GM18907 (cell line): ENCODE measurements at regions not wholly inside any gene's neighbourhood (a gene's known extent, or its start where the extent isn't known, plus 50 kb on each side); places are given as distances from the start of the nearest gene placed in this dataset.

ENCODE experiments used
- ATAC-seq: cut with Tn5 transposase; IDR thresholded peaks from one replicate; pipeline ENCODE4 v1.9.1; 2021; ENCODE audit warnings: mild to moderate bottlenecking, moderate library complexity; ENCODE audit not compliant: unreplicated experiment

DNA sequence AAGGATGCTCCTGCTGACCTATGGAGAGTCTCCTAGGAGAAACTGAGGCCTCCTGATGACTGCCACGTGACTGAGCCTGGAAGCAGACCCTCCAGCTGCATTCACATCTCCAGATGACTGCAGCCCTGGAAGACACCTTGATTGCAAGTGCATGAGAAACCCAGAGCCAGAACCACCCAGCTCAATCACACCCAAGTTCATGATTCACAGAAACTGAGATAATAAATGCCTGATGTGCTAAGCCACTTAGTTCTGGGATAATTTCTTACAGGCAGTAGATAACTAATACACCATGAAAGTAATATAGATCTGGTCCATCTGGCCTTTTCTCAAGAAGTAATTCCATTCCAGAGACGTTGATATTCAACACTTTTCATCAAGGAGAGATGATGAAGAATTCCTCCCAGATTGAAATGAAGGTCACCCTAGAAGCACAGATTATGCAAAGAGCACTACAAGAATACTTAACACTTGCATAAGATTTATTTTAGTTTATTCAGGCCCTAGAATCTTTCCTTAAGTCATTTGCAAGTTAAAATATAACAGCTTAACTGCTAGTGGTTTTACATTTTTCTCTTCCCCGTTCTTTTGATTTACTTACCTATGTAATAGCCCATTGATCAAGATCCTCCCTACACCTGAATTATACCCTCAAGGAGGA, 208.2 kb upstream of the INHBA start:
- no peak for ATAC-seq

DNA sequence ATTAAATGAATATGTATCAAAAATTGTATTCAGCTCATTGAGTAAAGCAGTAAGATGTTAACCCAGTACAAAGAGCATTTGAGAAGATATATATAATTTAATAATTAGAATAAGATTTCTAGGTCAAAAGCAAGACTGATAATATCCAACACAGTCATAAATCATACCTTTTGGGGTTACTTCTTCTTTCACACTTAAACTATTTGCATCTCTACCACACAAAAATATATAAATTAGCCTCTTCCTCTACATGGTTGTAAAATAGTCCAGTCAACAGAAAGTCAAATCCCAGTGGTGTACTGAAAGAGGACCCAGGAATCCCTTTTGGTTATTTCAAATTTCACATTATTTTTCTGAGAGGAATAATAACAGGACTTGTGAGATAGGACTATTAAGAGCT, 204.6 kb upstream of the INHBA start:
- ATAC-seq: no peak

DNA sequence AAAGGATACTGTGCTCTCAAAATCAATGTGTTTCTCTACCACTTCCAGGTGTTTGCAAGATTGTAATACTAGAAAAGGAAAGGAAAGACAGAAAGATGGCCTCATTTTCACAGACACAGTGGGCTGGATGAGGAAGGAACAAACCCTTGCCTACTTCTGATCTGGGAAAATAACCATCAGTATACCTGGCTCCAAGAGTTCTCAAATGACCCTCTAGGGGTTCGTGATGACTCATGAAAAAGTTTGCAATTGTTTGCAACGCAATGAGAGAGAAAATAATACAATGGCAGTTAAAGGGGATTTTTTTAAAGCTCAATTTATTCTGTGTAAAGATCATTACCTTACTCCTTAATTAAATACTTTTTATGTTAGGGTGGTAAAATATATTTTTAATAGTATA, 197.6 kb upstream of the INHBA start:
- no peak for ATAC-seq

DNA sequence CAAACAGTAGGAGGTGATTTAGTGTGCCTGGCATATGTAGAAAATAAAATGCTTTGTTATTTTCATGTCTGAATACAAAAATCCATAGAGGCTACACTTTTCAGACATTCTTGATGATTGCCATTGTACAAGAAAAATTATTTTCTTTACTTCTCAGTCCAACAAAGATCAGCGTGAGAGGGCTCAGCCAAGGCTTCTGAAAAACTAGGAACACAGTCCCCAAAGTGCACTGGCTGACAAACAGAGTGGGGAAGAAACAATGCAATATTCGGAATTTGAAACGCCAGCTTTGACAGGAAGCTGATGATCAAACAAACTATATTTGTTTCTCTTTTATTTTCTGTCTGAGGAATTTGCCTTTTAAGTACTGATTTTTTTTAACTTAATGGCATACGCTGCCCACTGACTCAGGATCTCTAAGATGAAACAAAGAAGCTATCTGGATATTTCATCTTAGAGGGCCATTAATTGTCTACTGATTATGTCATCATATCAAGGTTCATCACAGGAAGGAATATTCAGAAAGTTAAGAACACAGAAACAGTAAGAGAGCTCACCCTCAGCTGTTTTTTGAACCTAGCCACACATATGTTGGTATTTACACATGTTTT, 197.0 kb upstream of the INHBA start:
- no peak for ATAC-seq

DNA sequence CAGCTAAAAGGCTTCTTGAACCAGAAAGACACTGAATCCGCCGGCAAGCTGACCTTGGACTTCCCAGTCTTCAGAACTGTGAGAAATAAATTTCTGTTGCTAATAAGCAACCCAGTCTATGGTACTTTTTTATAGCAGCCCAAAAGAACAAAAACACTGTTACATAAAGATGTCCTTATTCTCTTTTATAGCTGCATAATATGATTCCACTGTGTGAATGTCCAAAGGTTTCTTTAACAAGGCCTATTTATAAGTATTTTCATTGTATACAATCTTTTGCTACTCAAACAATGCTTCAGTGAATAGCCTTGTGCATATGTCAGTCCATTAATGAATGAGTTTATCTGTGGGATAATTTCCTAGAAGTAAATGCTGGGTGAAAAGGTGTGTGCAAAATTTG, 190.8 kb upstream of the INHBA start:
- no peak for ATAC-seq

DNA sequence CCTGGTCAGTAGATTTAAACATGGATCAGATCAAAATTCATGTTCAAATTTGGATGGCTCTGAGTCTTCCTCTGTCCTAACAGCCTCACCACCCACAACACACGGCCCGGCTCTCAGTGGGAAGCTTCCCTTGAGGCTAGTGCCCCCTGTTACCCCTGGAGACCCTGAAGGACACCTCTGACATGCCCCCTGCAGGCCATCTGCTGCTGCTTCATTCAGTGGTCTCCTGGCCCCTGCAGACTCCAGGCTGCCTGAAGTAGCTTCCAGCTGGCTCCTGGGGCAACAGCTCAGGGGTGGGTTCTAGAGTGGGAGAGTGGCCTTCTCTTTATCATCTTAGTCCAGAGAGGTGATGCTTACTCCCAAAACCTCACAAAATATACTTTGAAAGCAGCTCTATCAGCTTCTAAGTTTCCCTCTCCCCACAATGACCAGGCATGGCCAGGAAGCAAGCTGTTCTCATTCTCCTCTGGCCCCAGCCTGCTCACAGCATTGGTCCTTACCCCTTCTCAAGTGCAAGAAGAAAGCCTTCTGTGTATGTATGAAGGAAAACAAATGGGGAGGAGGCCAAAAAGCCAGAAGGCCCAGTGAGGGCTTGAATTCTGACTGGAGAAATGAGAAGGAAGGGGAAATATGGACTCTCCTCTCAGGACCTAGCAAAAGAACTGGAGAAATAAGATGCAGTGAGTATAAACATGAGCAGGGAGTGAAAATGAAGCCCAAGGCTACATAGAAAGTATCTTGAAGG, 189.6 kb upstream of the INHBA start:
- no peak for ATAC-seq

DNA sequence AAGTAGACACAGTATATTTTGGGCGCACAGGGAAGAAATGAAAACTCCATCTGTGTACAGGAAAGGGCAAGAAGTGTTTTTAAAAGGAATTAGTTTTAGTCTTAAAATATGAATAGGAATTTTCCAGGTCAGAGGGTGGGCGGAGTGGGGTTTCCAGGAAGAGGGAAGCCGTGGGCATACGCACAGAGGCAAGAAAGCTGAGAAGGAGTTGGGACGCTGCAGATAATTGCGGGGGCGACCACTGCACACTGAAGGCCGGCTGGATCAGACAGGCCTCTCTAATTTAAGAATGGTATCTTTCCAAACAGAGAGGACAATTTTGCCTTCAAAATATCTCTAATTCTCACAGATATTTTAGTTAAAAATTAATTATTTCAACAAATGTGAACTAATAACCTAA, 189.1 kb upstream of the INHBA start:
- no peak for ATAC-seq

DNA sequence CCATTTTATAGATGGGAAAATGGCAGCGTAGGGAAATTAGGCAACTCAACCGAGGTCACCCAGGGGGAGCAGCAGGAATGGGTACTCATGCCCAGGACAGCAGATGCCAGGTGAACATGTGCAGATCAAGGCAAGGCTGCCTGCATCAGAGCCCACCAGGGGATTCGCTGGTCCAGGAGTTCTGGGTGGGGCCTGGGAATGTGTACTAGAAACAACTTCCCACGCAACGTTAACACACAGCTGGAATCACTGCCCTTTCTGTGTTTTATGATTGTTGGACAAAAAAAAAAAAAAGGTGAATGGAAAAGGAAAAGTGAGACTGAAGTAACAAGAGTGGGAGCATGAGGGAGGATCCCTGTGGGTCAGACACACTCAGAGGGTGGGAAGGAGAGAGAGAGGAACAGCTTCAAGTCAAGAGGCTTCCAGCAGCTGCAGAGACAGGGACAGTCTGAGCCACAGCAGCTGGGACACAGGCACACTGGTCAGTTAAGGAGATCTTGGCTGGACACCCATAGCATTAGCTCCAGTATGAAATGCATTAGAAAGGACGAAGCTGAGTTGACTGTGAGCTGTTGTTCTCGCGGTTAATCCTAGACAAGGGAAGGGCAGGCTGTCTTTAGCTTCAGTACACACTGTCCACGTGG, 187.9 kb upstream of the INHBA start:
- no peak for ATAC-seq

DNA sequence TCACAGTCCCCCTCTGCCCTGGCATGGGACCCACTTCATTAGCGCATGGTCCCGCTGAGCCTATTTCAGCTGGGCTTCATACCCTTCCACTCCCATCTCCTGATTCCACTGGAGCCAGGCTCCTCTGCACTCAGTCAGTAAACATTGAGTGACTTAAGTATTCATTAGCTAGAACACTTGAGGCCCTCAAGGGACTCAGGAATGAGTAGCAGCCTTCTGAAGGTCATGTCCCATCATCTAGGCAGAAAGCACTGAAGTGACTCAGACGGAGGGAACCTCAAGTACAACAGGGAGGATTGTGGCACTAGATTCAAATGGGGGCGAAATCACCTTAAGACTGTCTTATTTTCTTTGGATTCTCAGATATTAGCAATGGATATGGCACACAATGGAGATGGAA, 186.6 kb upstream of the INHBA start:
- peak; percentile 7 for ATAC-seq

DNA sequence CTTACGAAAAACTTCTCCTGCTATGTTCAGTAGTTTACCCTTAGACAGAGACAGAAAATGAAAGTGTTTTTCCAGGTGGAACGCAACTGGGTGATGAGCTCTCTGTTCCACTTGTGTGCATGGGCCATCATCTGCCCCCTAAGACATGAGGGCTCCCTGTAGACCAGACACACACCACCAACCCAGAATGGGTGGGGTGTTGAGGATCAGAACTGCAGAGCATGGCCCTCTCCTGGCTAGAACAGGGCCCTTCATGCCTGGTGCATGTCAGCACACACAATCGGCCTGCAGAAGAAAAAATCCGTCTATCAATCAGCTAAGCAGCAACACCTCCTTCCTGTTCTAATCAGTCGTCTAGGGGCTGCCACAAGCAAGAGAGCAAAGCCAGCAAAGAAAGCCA, 186.2 kb upstream of the INHBA start:
- peak; percentile 62 for ATAC-seq

DNA sequence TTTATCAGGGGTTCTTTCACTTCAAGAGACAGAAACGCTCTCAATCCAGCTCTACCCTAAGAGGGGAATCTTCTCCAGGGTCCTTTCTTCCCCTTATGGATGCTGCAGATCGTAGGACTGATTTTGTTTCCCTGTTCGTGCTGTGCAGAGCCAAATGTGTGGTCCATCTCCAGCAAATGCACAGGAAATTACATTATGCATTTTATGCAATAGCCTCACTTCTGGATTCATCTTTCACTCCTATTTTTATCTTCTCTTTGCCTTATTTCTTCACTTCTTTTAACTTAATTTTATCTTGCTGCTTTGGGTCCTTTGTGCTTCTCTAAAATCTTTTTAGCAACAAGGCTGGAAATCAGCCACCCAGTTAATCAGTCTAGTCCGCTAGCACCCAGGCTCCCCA, 184.5 kb upstream of the INHBA start:
- ATAC-seq: no peak

DNA sequence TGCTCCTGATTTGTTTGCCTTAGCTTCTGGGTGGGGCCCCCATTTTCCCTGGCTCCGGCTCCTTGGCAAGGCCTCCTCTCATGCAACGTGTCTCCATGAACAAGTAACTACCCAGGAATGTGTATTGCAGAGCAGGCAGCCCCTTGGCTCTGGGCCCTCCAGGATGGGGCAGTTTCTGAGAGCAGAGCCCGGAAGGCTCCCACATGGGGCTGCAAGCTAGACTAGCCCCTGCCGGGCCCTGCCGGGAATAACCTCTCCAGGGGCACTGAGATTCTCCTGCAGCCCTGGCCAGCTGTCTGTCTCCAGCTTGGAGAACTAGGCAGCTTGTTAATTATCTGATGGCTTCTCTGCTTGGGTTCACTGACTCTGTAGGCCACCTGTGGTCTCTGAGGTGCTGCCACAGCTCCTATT, 184.0 kb upstream of the INHBA start:
- no peak for ATAC-seq

DNA sequence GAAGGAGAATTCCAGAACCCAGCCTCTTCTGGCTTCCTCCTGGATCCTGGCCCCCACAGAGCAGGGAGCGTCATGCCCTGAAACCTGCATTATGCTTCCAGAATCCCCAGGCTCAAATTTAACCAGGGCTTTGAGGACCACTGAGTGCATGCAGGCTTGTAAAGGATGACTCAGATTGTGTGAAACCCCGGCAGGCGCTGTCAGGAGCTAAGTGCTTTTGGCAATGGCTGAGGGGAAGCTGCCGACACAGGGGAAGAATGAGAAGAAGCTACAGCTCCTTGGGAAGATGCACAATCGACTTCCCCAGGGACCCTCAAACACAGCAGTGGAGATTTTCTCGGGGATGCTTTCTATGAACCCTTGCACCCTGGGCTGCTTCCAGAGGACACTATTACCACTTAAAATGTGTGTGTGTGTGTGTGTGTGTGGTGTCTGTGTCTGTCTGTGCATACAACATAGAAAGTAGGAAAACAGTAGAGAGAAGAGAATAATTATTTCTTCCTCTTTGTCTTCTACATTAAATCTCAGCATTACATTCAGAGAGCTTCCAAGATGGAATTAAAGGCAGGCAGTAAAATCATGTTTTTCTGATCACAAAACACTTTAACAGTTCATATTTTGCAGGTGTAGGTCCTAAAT, 183.5 kb upstream of the INHBA start:
- no peak for ATAC-seq

DNA sequence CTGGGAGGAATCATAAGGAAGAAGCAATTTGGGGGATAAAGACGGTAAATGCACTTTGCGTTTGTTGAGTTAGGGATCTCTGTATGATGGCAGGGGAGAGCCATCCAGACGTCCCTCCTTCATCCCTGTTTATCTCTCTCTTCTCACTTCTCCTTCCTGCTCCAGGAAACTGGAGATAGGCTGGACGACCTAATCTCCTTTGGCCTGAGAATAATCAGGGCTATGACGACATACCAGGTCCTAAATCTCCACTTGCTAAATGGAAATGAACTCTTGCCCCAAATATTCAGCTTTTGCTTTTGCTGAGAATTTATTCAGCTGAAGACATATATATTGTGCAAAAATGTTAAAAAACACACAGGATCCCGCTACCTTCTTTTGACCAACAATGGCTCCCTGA, 182.9 kb upstream of the INHBA start:
- no peak for ATAC-seq

DNA sequence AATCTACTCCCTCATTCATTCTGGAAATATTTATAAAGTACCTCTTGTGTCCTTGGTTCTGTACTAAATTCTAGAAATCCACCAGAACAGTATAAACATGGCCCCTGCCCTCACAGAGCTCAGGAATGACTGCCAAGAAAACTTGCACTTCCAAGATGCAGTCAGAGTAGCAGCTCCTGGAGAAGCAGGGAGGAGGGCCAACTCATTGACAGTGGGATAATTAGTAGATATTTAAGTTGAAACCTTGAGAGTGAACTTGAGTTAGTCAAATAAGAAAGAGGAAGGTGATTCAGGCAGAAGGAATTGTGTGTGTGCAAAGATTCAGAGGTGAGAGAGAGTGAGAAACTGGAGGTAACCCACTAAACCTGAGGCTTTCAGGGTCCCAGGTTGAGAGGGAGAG, 182.2 kb upstream of the INHBA start:
- no peak for ATAC-seq

DNA sequence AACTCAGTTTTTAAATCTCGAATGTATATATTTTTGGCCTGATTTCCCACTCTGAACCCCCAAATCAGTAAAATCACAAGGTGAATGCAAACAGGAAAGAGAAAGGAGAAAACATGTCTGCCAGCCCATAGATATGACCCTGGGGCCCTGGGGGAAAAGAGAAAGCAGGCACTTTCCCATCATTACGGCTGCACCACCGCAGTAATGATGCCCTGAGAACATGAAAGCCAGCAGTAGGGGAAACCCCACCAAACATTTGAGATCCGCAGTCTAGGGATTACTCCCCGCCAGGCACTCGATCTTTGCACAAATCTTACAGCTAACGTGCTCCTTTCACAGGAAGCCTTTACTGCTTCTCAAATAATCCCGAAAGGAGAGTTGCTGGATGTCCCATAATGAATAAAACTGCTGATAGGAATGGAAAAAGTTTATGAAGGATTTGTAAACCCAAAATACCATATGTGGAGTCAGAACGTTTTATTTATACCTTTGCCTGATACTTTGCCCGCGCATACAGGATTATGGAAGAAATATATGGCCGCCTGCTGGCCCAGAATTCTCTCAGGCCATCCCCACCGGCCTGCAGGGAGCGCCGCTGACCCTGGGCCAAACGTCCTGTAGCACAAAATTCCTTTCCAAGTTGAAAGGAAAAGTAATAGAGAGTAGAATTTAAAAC, 180.0 kb upstream of the INHBA start:
- peak; percentile 48 for ATAC-seq

DNA sequence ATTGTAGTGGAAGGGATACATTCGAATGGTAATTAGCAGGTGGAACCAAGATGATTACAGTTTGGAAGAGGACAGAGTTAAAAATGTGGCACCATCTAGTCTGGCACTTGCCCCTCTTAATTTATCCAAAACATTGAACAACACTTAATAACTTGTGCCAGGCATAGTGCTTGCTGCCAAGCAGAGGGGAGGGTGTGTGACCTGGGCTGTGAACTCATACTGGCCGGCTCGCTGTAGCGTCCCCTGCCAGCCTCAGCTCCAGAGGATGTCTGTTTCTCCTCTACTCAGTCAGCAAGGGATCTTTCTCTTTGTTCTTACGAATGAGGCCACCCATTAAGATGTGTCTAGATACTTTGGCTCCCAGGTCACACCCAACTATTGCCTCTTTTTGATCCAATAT, 179.4 kb upstream of the INHBA start:
- ATAC-seq: peak; percentile 23

DNA sequence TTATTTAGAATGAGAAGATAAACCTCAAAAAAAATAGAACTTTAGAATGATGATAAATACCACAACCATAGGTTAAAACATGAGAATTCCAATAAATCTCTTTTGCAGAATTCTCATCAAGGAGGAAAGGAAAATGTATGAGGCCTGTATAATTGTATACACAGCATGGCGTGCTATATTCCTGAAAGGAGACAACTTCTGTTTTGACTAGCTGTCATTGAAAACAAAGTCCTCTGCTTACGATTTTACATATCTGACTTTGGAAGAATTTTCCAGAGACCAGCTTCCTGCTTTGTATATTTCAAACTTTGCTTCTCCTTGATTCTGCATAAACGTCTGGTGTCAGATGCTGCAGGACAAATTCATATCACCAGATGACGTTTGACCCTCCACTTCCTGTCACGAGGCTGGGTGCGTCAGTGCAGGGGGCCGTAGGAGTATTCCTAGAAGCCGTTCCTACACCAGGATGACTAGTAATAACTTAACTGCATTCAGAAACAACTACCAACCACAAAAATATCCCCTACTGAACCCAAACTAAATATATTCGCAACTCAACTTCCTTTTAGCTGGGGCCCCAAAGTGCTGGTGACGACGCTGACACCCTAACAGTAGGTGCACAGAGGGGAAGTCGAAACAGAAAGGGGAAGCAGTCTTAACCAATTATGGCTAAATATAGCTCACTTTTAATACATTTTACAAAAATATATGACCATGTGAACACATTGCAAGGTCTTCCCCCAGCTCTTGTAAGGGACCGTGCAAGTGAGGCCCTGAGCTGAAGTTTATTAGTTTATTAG, 178.6 kb upstream of the INHBA start:
- ATAC-seq: peak; percentile 97

DNA sequence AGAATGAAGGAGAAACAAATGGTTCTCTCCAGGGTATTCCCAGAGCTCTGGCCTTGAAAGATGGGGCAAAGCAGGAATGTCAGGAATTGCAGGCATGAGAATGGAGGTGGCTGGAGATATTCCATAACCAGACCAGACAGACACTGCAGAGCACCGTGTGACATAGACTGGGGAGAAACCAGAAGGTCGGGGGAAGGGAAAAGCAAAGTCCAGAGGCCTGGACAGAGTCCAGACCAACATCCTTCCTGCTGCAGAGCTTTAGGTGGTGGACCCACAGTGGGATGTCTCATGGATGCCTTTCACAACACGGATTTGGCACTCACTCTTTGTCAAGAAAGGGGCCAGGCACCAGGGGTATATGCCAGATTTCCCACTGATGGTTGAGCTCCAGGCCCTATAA, 177.2 kb upstream of the INHBA start:
- ATAC-seq: no peak

DNA sequence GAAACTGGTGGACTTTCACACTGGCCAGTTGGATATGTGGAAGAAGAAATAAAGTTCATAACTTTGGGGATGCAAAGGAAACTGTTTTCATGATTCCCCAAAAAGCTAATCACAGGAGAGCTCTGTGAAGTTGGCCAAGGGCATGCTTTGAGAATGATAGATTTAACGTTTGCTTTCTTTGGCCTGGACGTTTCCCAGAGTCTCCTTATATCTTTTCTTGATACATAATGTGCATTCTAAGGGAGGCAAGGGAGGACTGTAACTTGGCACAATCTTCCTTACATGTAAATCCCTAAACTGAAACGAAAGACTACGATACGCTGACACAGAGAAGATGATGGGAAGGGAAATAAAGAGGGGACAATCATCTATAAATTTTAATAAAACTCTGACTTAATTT, 176.5 kb upstream of the INHBA start:
- no peak for ATAC-seq
